GM21526 (cell line): ENCODE measurements at regions not wholly inside any gene's neighbourhood (a gene's known extent, or its start where the extent isn't known, plus 50 kb on each side); places are given as distances from the start of the nearest gene placed in this dataset.

Experiments
- ATAC-seq: cut with Tn5 transposase; IDR thresholded peaks from one replicate; pipeline ENCODE4 v1.9.1; 2021; ENCODE audit warnings: moderate library complexity; ENCODE audit not compliant: unreplicated experiment, low FRiP score

GRCh38 chr4:123952530-123953274 is 556.1 kb downstream of the SPRY1 start:
- no peak for ATAC-seq

DNA sequence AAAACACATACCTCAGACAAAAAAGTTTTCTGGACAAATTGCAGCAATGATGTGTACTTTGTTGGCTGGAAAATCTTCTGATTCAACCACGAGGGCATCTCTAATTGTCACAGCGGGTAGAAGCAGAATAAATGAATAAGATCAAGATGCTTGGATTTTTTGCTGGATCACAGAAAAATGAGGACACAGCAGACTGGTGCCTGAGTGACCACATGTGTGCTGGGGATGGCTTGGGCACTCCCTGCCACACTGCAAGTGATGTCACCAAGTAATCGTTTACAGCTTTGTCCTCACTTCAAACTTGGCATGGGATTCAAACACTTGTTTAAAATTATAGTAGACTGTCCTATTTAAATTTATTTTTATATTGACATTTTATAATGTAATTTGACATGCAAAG is 557.0 kb downstream of the SPRY1 start:
- no peak for ATAC-seq

GRCh38 chr4:123954220-123954619 is 557.6 kb downstream of the SPRY1 start:
- no peak for ATAC-seq

DNA sequence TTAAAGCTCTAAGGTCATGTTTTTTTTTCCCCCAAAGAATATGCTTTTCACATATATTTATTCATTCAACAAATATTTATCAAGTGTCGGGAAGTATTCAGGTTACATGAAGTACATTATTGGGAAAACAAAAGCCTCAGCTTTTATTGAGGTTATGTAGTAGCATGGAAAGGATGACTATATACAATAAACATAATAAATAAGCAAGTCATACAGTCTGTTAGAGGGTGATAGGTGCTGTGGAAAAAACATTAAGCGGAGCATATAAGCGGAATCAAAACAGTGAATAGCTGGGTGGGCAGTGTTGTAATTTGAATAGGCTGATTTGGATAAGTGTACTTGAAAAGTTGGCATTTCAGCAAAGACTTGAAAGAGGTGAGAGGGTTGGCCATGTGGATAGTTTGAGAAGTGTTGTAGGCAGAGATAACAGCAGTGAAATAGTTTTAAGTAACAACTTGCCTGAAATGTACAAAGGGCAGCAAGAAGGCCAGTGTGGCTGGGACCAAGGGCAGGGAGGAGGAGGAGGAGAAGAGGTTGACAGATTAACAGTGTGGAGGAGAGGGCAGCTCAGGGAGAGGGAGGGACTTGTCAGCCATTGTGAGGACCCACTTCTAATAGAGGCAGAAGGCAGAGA is 558.7 kb downstream of the SPRY1 start:
- ATAC-seq = no peak

- ATAC-seq = no peak
Observed at GRCh38 chr4:123956204-123956603, 559.6 kb downstream of the SPRY1 start.

- no peak for ATAC-seq
Observed at GRCh38 chr4:123966990-123967769, 570.6 kb downstream of the SPRY1 start.

DNA sequence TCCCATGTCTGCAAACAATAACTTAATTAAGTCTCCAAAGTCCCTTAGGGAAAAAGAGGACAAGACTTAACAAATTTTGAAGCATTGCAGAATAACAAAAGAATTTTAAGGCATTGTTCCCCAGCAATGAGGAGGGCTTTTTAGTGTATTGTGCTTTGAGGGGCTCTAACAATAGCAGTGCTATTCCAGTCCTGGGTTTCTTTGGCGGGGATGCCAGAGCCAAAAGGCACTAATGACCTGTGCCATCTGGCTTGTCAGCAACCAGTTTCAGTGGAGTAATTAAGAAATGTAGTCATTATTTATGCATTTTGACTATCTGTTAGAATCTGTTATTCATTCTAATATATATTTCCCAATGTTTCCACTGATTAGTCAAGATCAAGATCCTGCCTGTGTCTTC is 575.4 kb downstream of the SPRY1 start:
- ATAC-seq = no peak

DNA sequence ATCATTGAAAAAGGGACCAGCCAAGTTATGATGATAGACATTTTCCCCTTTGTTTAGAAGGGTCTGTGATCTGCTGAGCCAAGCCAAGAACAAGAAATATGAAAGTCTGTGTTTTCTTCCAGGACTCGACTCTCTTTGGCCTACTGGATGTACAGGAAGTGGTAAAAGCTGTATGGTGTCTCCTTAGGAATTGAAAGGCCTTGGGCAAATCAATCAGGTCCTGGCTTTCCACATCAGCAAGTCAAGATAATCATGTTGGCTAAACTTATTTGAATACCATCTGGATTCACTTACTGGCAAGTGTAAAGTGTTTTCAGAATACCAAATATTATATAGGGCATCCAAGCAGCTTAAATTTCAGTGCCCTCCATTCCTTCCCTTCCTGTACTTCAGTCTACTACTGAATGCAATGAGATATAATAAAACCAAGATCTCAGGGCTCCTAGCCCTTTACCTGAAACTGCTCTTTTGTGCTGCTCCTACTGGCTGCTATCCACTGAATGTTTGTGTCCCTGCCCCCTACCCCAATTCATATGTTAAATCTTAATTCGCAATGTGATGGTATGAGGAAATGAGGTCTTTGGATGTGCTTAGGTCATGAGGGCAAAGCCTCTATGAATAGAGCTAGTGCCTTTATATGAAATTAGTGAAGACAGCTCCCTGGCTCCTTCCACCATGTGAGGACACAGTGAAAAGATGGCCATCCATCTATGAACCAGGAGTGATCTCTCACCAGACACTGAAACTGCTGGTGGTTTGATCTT is 578.0 kb downstream of the SPRY1 start:
- ATAC-seq = no peak

GRCh38 chr4:123976285-123976684 is 579.7 kb downstream of the SPRY1 start:
- no peak for ATAC-seq

DNA sequence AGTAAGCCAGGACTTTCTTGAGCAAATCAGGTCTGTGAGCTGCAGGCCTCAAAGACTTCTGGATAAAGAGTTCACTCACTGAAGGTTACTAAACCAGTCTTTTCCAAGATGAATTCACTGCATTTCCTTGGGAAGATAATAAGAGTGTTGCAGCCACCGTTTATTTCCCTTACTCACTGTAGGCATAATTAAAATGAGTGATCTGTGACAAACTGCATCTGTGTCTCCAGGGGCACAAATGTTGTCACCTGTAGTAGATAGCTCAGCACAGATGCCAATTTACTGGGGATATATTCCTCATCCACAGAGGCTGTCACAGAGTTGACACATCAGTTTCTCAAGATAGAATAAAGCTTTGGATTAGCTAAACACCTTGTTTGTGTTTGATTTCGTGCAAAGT is 580.2 kb downstream of the SPRY1 start:
- no peak for ATAC-seq

- no peak for ATAC-seq
Observed at GRCh38 chr4:123977641-123978081, 581.1 kb downstream of the SPRY1 start.

DNA sequence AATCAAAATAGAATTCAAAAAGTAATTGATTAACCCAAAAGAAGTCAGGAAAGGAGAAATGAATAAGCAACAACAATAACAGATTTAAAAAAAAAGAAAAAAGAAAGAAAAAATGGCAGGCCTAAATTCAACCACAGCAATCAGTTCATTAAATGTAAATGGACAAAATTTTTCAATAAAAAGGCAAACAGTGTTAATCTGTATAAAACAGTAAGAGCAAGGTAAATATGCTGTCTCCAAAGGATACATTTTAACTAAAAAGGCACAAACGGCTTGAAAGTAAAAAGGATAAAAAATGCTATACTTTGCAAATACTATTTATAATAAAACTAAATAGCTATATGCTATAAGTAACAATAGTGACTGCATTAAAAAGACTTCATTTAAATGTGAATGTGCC is 582.0 kb downstream of the SPRY1 start:
- ATAC-seq = no peak

DNA sequence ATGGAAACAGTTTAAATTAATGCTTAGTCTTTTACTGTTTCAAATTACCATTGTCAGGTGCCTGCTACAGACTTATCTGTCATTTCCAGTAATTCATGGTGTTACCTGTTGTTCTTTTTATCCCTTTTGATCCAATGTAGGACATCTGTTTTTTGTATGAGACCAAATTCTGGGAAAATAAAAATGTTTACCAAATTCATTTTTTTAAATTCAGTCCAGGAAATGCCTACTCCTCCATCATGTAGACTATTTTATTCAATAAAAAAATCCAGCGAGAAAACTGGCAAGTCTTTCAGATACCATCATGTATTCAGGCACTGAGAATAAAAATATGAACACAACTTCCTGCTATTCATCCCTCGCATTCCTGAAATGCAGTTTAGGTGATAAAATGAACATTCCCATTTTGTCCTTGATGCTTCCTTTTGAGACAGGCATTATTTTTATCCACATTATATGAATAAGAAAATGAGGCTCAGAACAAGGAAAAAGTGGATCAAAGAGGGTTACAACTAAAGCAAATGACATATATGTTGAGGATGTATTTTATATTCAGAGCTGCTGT is 584.2 kb downstream of the SPRY1 start:
- ATAC-seq = no peak

- no peak for ATAC-seq
Observed at GRCh38 chr4:123984886-123985285, 588.3 kb downstream of the SPRY1 start.

- no peak for ATAC-seq
Observed at GRCh38 chr4:123986268-123986798, 589.7 kb downstream of the SPRY1 start.

DNA sequence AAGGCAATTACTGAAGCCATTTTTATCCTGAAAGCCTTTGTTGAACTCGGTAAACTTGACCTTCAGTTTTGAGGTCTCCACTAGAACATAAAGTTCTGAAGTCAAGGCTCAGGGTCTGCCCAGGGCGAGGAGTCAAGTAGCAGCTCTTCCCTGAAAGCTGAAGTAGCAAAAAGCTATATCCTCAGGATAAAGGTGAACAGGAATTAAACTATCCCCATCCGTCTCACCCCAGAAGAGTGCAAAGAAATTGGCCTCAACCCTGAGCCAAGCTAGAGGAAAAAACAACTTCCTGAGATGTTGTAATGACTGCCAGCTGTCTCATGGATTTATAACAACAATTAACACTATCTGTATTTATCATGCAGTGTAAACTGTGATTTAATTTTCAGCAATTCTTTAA is 590.8 kb downstream of the SPRY1 start:
- no peak for ATAC-seq

GRCh38 chr4:123990310-123990870 is 593.8 kb downstream of the SPRY1 start:
- no peak for ATAC-seq

DNA sequence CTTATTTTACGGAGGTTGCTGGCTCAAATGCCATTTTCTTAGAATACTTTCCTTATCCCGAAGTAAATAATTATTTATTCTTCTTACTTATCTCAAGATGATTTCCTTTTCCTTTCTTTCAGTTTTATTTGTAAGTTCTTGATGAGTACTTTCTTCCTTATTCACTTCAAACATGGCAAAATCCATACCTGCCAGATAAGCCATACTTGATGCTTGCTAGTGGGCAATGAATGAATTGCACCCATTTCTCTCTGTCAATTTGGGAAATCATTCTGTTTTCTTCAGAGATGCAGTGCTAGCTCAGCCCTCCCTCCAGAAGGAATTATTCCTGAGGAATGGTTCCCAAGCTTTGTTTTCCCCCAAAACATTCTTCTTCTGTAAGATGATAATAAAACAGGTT is 598.3 kb downstream of the SPRY1 start:
- ATAC-seq = no peak

DNA sequence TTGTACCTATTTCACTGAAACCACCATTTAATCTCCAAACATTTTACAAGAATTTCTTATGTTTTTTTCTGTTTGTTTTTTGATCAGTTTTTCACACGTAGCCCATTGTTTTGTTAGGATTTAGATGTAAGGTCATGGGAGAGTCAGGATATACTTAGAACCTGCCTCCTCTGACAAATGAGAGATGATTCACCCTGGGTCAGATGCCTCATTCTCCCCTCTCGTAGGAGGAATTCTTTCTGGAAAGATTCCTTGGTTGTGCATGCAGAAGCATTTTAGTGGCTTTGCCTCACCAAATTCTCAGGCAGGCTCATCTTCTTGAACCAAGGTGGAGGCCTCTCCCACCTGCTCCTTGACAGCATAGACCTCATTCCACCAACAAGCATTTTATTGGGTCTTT is 599.3 kb downstream of the SPRY1 start:
- ATAC-seq = no peak
